ENCODE measurements at regions not wholly inside any gene's neighbourhood (a gene's known extent, or its start where the extent isn't known, plus 50 kb on each side); places are given as distances from the start of the nearest gene placed in this dataset.
"Not testable (repeated sequence)": the region's sequence is repeated elsewhere in the genome, so short reads cannot be mapped to it uniquely, and the experiment has no call there.

DNA sequence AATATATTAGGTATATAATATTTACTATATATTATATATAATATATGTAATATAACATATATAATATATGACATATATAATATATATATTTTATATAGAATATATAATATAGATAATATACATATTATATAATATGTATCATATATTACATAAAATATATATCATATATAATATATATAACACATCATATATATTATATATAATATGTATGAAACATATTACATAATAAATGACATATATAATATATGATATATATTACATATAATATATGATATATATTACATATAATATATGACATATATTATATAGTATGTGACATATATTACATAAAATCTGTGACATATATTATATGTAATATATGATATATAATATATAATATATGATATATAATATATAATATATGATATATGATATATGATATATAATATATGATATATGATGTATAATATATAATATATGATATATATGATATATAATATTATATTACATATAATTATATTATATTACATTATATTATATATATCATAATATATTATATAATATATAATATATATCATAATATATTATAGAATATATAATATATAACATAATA, 119.5 kb upstream of the RIMBP3 start:
- intact Hi-C loops (cut with DNase I, micrococcal nuclease) = no loop called here
- no peak for DNase-seq
- no peak for ATAC-seq

DNA sequence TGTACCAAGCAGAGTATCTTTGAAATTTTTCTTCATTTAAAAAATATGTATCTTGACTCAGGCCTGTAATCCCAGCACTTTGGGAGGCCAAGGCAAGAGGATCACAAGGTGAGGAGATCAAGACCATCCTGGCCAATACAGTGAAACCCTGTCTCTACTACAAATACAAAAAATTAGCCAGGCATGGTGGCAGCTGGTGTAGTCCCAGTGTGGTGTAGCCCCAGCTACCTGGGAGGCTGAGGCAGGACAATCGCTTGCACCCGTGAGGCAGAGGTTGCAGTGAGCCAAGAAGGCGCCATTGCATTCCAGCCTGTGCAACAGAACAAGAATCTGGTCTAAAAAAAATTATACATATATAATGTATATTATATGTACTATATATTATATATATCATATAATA, 118.7 kb upstream of the RIMBP3 start:
- DNase-seq = peak; percentile 5 to 19
- intact Hi-C loops (cut with DNase I, micrococcal nuclease); ATAC-seq: not testable (repeated sequence)
